Cardiac muscle cell (in vitro differentiated cells and primary cell): ENCODE measurements at regions not wholly inside any gene's neighbourhood (a gene's known extent, or its start where the extent isn't known, plus 50 kb on each side); places are given as distances from the start of the nearest gene placed in this dataset.

ENCODE experiments used
- DNase-seq, 2 donors: peaks; one replicate each; pipeline versions ENCODE4 v3.0.0 to v3.0.0-alpha.2; 2010 to 2017; ENCODE audit warnings: low read depth in 1 of 2, low spot score in 1 of 2
- H3K27ac ChIP-seq: fragments of 200-600 bp; sonication (generic); 2 replicates; pipeline ENCODE4 v1.5.1; 2016
- H3K27me3 ChIP-seq: fragments of 200-600 bp; sonication (generic); 2 replicates; pipeline ENCODE4 v1.6.0; 2016; ENCODE audit warnings: control low read depth
- H3K36me3 ChIP-seq: fragments of 200-600 bp; sonication (generic); 2 replicates; pipeline ENCODE4 v1.5.1; 2016; ENCODE audit warnings: control low read depth
- H3K4me1 ChIP-seq: fragments of 200-600 bp; sonication (generic); 2 replicates; pipeline ENCODE4 v1.8.1; 2017; ENCODE audit warnings: low read depth, mild to moderate bottlenecking, mixed run types
- H3K4me3 ChIP-seq: fragments of 200-600 bp; sonication (generic); 2 replicates; pipeline ENCODE4 v1.5.1; 2016; ENCODE audit warnings: mild to moderate bottlenecking
- H3K9me3 ChIP-seq: fragments of 200-600 bp; sonication (generic); 2 replicates; pipeline ENCODE4 v1.5.1; 2017; ENCODE audit warnings: low read depth, mild to moderate bottlenecking, control low read depth
- CTCF ChIP-seq: IDR thresholded peaks from 2 replicates; pipeline ENCODE4 v1.5.1; 2012; ENCODE audit warnings: low read depth, mild to moderate bottlenecking, low read length

- no peaks in the 10 kb centered on the region for H3K36me3 ChIP-seq
- peaks cover 9% of the 10 kb centered on the region for H3K4me1 ChIP-seq
- H3K27me3 ChIP-seq, result peaks cover 14% of the 10 kb centered on the region
- H3K27ac ChIP-seq, result no peak overlapping the region
- TF ChIP-seq CTCF, result no peak
- no peaks in the 10 kb centered on the region for H3K9me3 ChIP-seq
- H3K4me3 ChIP-seq, result no peak overlapping the region
- no peak for DNase-seq
Observed at GRCh38 chr16:7113395-7113794, 219.2 kb upstream of the RBFOX1 start.

- TF ChIP-seq CTCF, result no peak
- no peak overlapping the region for H3K4me3 ChIP-seq
- peaks cover 19% of the 10 kb centered on the region for H3K27me3 ChIP-seq
- DNase-seq, result no peak
- no peaks in the 10 kb centered on the region for H3K36me3 ChIP-seq
- no peak overlapping the region for H3K27ac ChIP-seq
- H3K4me1 ChIP-seq, result peaks cover 9% of the 10 kb centered on the region
- H3K9me3 ChIP-seq, result no peaks in the 10 kb centered on the region
Observed at GRCh38 chr16:7111265-7111664, 221.4 kb upstream of the RBFOX1 start.

- DNase-seq, result no peak
- no peak overlapping the region for H3K27ac ChIP-seq
- H3K4me1 ChIP-seq, result peaks cover 3% of the 10 kb centered on the region
- TF ChIP-seq CTCF, result no peak
- no peaks in the 10 kb centered on the region for H3K9me3 ChIP-seq
- H3K27me3 ChIP-seq, result peaks cover 19% of the 10 kb centered on the region
- H3K36me3 ChIP-seq, result no peaks in the 10 kb centered on the region
- H3K4me3 ChIP-seq, result no peak overlapping the region
Observed at GRCh38 chr16:7107436-7107835, 225.2 kb upstream of the RBFOX1 start.

- Histone ChIP-seq H3K36me3 (no peaks in the 10 kb centered on the region), H3K9me3 (no peaks in the 10 kb centered on the region), H3K4me1 (no peaks in the 10 kb centered on the region), H3K27me3 (peaks cover 1% of the 10 kb centered on the region), H3K4me3 (no peak overlapping the region), H3K27ac (no peak overlapping the region)
- no peak for DNase-seq
- no peak for TF ChIP-seq CTCF
Observed at GRCh38 chr16:7103056-7103455, 229.6 kb upstream of the RBFOX1 start.

- Histone ChIP-seq H3K4me3 (no peak overlapping the region), H3K4me1 (no peaks in the 10 kb centered on the region), H3K9me3 (no peaks in the 10 kb centered on the region), H3K36me3 (no peaks in the 10 kb centered on the region), H3K27me3 (no peaks in the 10 kb centered on the region), H3K27ac (no peak overlapping the region)
- TF ChIP-seq CTCF, result no peak
- no peak for DNase-seq
Observed at GRCh38 chr16:7101054-7101453, 231.6 kb upstream of the RBFOX1 start.

- Histone ChIP-seq H3K36me3 (no peaks in the 10 kb centered on the region), H3K27ac (no peak overlapping the region), H3K4me3 (no peak overlapping the region), H3K27me3 (no peaks in the 10 kb centered on the region), H3K9me3 (no peaks in the 10 kb centered on the region), H3K4me1 (no peaks in the 10 kb centered on the region)
- no peak for DNase-seq
- TF ChIP-seq CTCF, result no peak
Observed at GRCh38 chr16:7097518-7097917, 235.1 kb upstream of the RBFOX1 start.
